GM23338 (cell line): ENCODE measurements at regions not wholly inside any gene's neighbourhood (a gene's known extent, or its start where the extent isn't known, plus 50 kb on each side); places are given as distances from the start of the nearest gene placed in this dataset.

ENCODE experiments used
- ATAC-seq: fragments of 200-7000 bp; cut with Tn5 transposase; 3 replicates; pipeline ENCODE4 v1.9.1; 2020
- DNase-seq: peaks from one replicate; pipeline ENCODE4 v3.0.0-alpha.2; 2015; ENCODE audit warnings: low spot score
- H2AFZ ChIP-seq: fragments of 200-600 bp; sonication (generic); 2 replicates; pipeline ENCODE4 v1.8.0; 2016; ENCODE audit warnings: antibody characterized with exemption, mild to moderate bottlenecking, moderate library complexity
- H3F3A ChIP-seq: fragments of 200-600 bp; sonication (generic); replicated peaks from 2 replicates; pipeline ENCODE4 v1.8.0; 2017; ENCODE audit warnings: antibody characterized with exemption, mixed run types, low read depth
- H3K27ac ChIP-seq: fragments of 200-600 bp; sonication (generic); 2 replicates; pipeline ENCODE4 v1.6.1; 2016; ENCODE audit warnings: low read depth
- H3K27me3 ChIP-seq: fragments of 200-600 bp; sonication (generic); 2 replicates; pipeline ENCODE4 v1.8.0; 2016; ENCODE audit warnings: mild to moderate bottlenecking, mixed run types, moderate library complexity; ENCODE audit not compliant: insufficient read depth
- H3K36me3 ChIP-seq: fragments of 200-600 bp; sonication (generic); 2 replicates; pipeline ENCODE4 v1.8.0; 2016; ENCODE audit warnings: mild to moderate bottlenecking; ENCODE audit not compliant: insufficient read depth
- H3K4me1 ChIP-seq: fragments of 200-600 bp; sonication (generic); 2 replicates; pipeline ENCODE4 v1.8.0; 2016; ENCODE audit warnings: mild to moderate bottlenecking, moderate library complexity; ENCODE audit not compliant: insufficient read depth
- H3K4me2 ChIP-seq: fragments of 200-600 bp; sonication (generic); 2 replicates; pipeline ENCODE4 v1.7.1; 2017; ENCODE audit warnings: mixed run types
- H3K4me3 ChIP-seq: fragments of 200-600 bp; sonication (generic); 2 replicates; pipeline ENCODE4 v1.6.1; 2016; ENCODE audit warnings: mixed run types
- H3K79me2 ChIP-seq: fragments of 200-600 bp; sonication (generic); replicated peaks from 2 replicates; pipeline ENCODE4 v1.8.0; 2017; ENCODE audit warnings: mild to moderate bottlenecking; ENCODE audit not compliant: insufficient read depth
- H3K9me2 ChIP-seq: fragments of 200-600 bp; sonication (generic); 2 replicates; pipeline ENCODE4 v1.8.0; 2017; ENCODE audit not compliant: insufficient read depth
- H4K20me1 ChIP-seq: fragments of 200-600 bp; sonication (generic); replicated peaks from 2 replicates; pipeline ENCODE4 v1.8.0; 2017; ENCODE audit warnings: mild to moderate bottlenecking; ENCODE audit not compliant: insufficient read depth
- H3K27ac Mint-ChIP-seq: 2 replicates; pipeline ENCODE4 v1.8.0; 2020; ENCODE audit warnings: inconsistent platforms, mild to moderate bottlenecking, moderate library complexity, mixed read lengths
- H3K27me3 Mint-ChIP-seq: 3 replicates; pipeline ENCODE4 v1.8.0; 2022; ENCODE audit warnings: low read depth, mild to moderate bottlenecking, moderate library complexity, mixed read lengths, inconsistent platforms; ENCODE audit not compliant: insufficient read depth, poor library complexity
- H3K36me3 Mint-ChIP-seq: 3 replicates; pipeline ENCODE4 v1.8.0; 2021; ENCODE audit warnings: low read depth, mild to moderate bottlenecking, inconsistent platforms, moderate library complexity, mixed read lengths
- H3K4me1 Mint-ChIP-seq: 3 replicates; pipeline ENCODE4 v1.8.0; 2020; ENCODE audit warnings: mild to moderate bottlenecking, inconsistent platforms, mixed read lengths
- H3K4me3 Mint-ChIP-seq: 3 replicates; pipeline ENCODE4 v1.8.0; 2021; ENCODE audit warnings: moderate library complexity, mild to moderate bottlenecking, inconsistent platforms, mixed read lengths
- H3K9me3 Mint-ChIP-seq: 3 replicates; pipeline ENCODE4 v1.8.0; 2020; ENCODE audit warnings: moderate library complexity, mild to moderate bottlenecking, inconsistent platforms, mixed read lengths
- CREB1 ChIP-seq: fragments of 250-450 bp; sonication (Bioruptor Pico); IDR thresholded peaks from 2 replicates; pipeline ENCODE4 v1.5.0; 2020; ENCODE audit warnings: low read depth, mild to moderate bottlenecking, moderate library complexity
- CTCF ChIP-seq, 2 experiments: fragments of 200-600 bp in 1 of 2; sonication (generic) in 1 of 2; conservative IDR thresholded peaks; 2 replicates each; pipeline versions ENCODE4 v1.5.1 to v1.6.1; 2016 to 2017; ENCODE audit warnings: antibody characterized with exemption in 2 of 2, low read depth in 2 of 2, mild to moderate bottlenecking in 2 of 2, moderate library complexity in 1 of 2
- ETS1 ChIP-seq: IDR thresholded peaks from 2 replicates; pipeline ENCODE4 v1.6.1; 2016; ENCODE audit warnings: antibody characterized with exemption
- EZH2 ChIP-seq: fragments of 200-600 bp; sonication (generic); IDR thresholded peaks from one replicate; pipeline ENCODE4 v1.8.0; 2017; ENCODE audit warnings: antibody characterized with exemption, mild to moderate bottlenecking, low read depth; ENCODE audit not compliant: unreplicated experiment
- EZH2phosphoT487 ChIP-seq: fragments of 200-600 bp; sonication (generic); IDR thresholded peaks from one replicate; pipeline ENCODE4 v1.8.1; 2018; ENCODE audit warnings: antibody characterized with exemption; ENCODE audit not compliant: unreplicated experiment
- NANOG ChIP-seq: IDR thresholded peaks from 2 replicates; pipeline ENCODE4 v1.6.1; 2016; ENCODE audit warnings: antibody characterized with exemption, borderline replicate concordance
- POLR2AphosphoS5 ChIP-seq: IDR thresholded peaks from 2 replicates; pipeline ENCODE4 v1.6.1; 2016; ENCODE audit warnings: antibody characterized with exemption, low read depth
- REST ChIP-seq: IDR thresholded peaks from one replicate; pipeline ENCODE4 v1.6.1; 2018; ENCODE audit warnings: antibody characterized with exemption; ENCODE audit not compliant: unreplicated experiment
- ZNF331 ChIP-seq: fragments of 250-450 bp; sonication (Bioruptor Pico); IDR thresholded peaks from 2 replicates; pipeline ENCODE4 v1.5.0; 2020; ENCODE audit warnings: low read depth, mild to moderate bottlenecking, moderate library complexity
- ZNF462 ChIP-seq: fragments of 250-450 bp; sonication (Bioruptor Pico); IDR thresholded peaks from 2 replicates; pipeline ENCODE4 v1.5.0; 2020; ENCODE audit warnings: mild to moderate bottlenecking, moderate library complexity

GRCh38 chr2:136251197-136251884 is 133.4 kb upstream of the CXCR4 start (continued):
- no peak for TF ChIP-seq REST
- no peak for TF ChIP-seq POLR2AphosphoS5

- Histone ChIP-seq H3K36me3 (no peaks in the 10 kb centered on the region), H3K4me2 (no peak overlapping the region), H4K20me1 (no peaks in the 10 kb centered on the region), H3K9me2 (peaks cover 9% of the 10 kb centered on the region; the same call in 1 of the 2 replicates), H3K27ac (no peak overlapping the region), H3F3A (no peaks in the 10 kb centered on the region), H2AFZ (no peak overlapping the region), H3K4me3 (no peak overlapping the region), H3K4me1 (peaks cover 9% of the 10 kb centered on the region; the same call in 1 of the 2 replicates), H3K27me3 (no peaks in the 10 kb centered on the region), H3K79me2 (no peaks in the 10 kb centered on the region)
- ATAC-seq (no peak), DNase-seq (no peak)
- Mint-ChIP-seq H3K4me3 (no peak overlapping the region), H3K4me1 (peaks cover 11% of the 10 kb centered on the region), H3K9me3 (no peaks in the 10 kb centered on the region; the same call in 2 of the 3 replicates), H3K27me3 (peaks cover 12% of the 10 kb centered on the region), H3K36me3 (no peaks in the 10 kb centered on the region), H3K27ac (no peak overlapping the region)
- TF ChIP-seq CTCF (conservative IDR thresholded peaks at IDR 0.05; ENCODE audit: low read depth in 2 of 2): no peak
- no peak for TF ChIP-seq ZNF331
- TF ChIP-seq EZH2: no peak
- TF ChIP-seq EZH2phosphoT487: no peak
- no peak for TF ChIP-seq ZNF462 (CRISPR knock-in tag)
- TF ChIP-seq NANOG: no peak
- no peak for TF ChIP-seq ETS1
- no peak for TF ChIP-seq CREB1
Measured at GRCh38 chr2:136250131-136250530, 132.2 kb upstream of the CXCR4 start.
